WTC11 (cell line): ENCODE measurements at regions not wholly inside any gene's neighbourhood (a gene's known extent, or its start where the extent isn't known, plus 50 kb on each side); places are given as distances from the start of the nearest gene placed in this dataset.

Source experiments
- ATF3 ChIP-seq: sonication (generic); formaldehyde crosslinking; conservative IDR thresholded peaks from 2 replicates; pipeline ENCODE4 v1.8.1; 2022; ENCODE audit warnings: mild to moderate bottlenecking, missing genetic modification reagents
- CTCF ChIP-seq: fragments of 200-600 bp; IDR thresholded peaks from 2 replicates; pipeline ENCODE4 v1.8.0; 2022; ENCODE audit warnings: antibody characterized with exemption
- MAX ChIP-seq: sonication (generic); formaldehyde crosslinking; IDR thresholded peaks from 2 replicates; pipeline ENCODE4 v1.8.0; 2022; ENCODE audit warnings: mild to moderate bottlenecking, missing genetic modification reagents
- NR3C1 ChIP-seq: sonication (generic); formaldehyde crosslinking; conservative IDR thresholded peaks from 2 replicates; pipeline ENCODE4 v1.8.1; 2023; ENCODE audit warnings: low read depth, mild to moderate bottlenecking, missing genetic modification reagents
- RELA ChIP-seq: sonication (generic); formaldehyde crosslinking; IDR thresholded peaks from 2 replicates; pipeline ENCODE4 v1.8.1; 2022; ENCODE audit warnings: missing genetic modification reagents, mild to moderate bottlenecking, borderline replicate concordance
- TF ChIP-seq, protein P1 (sequence below): sonication (generic); formaldehyde crosslinking; IDR thresholded peaks from 2 replicates; pipeline ENCODE4 v1.8.0; 2023; ENCODE audit warnings: missing genetic modification reagents

- no peak for TF ChIP-seq CTCF
- no peak for TF ChIP-seq MAX (CRISPR knock-in tag)
- TF ChIP-seq RELA (CRISPR knock-in tag) = no peak
- no peak for TF ChIP-seq NR3C1 (CRISPR knock-in tag)
- TF ChIP-seq, protein P1, sequence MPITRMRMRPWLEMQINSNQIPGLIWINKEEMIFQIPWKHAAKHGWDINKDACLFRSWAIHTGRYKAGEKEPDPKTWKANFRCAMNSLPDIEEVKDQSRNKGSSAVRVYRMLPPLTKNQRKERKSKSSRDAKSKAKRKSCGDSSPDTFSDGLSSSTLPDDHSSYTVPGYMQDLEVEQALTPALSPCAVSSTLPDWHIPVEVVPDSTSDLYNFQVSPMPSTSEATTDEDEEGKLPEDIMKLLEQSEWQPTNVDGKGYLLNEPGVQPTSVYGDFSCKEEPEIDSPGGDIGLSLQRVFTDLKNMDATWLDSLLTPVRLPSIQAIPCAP (CRISPR knock-in tag) = no peak
- no peak for TF ChIP-seq ATF3 (CRISPR knock-in tag)
These were observed 227.6 kb downstream of the ANKRD7 start for GRCh38 chr7:118452128-118452527.
